Prostate gland (tissue), 2 donors: ENCODE measurements at regions not wholly inside any gene's neighbourhood (a gene's known extent, or its start where the extent isn't known, plus 50 kb on each side); places are given as distances from the start of the nearest gene placed in this dataset.

Experiments used
- DNase-seq: peaks from one replicate; pipeline ENCODE4 v3.0.0-alpha.2; 2019; ENCODE audit warnings: low spot score
- H3K27ac ChIP-seq, 2 donors: fragments of 200-600 bp; sonication (generic); 2 replicates each; pipeline ENCODE4 v1.5.1; 2017 to 2019
- H3K27me3 ChIP-seq: fragments of 200-600 bp; sonication (generic); replicated peaks from 2 replicates; pipeline ENCODE4 v1.5.1; 2019; ENCODE audit not compliant: insufficient read depth
- H3K36me3 ChIP-seq, 2 donors: fragments of 200-600 bp; sonication (generic); 1 replicate in 1 of 2; 2 replicates in 1 of 2; pipeline versions ENCODE4 v1.5.1 to v1.8.1; 2017 to 2019
- H3K4me1 ChIP-seq: fragments of 200-600 bp; sonication (generic); replicated peaks from 2 replicates; pipeline ENCODE4 v1.5.1; 2019
- H3K4me3 ChIP-seq, 2 donors: fragments of 200-600 bp; sonication (generic); 2 replicates each; pipeline ENCODE4 v1.5.1; 2017 to 2019
- H3K9me3 ChIP-seq: fragments of 200-600 bp; sonication (generic); 2 replicates; pipeline ENCODE4 v1.5.1; 2017
- CTCF ChIP-seq, 4 experiments: fragments of 200-600 bp in 2 of 4; fragments of 450-650 bp in 2 of 4; sonication (generic) in 2 of 4; IDR thresholded peaks; 1 replicate in 3 of 4; 2 replicates in 1 of 4; pipeline ENCODE4 v1.5.1; 2016 to 2019; ENCODE audit warnings: antibody characterized with exemption in 4 of 4, mild to moderate bottlenecking in 2 of 4, moderate library complexity in 2 of 4
- POLR2A ChIP-seq: fragments of 450-650 bp; IDR thresholded peaks from one replicate; pipeline ENCODE4 v1.6.1; 2016; ENCODE audit warnings: antibody characterized with exemption, mild to moderate bottlenecking
- POLR2AphosphoS5 ChIP-seq: sonication (generic); formaldehyde crosslinking; IDR thresholded peaks from one replicate; pipeline ENCODE4 v1.6.1; 2017; ENCODE audit warnings: antibody characterized with exemption
- WGBS: methylation state at CpG from one replicate; pipeline ENCODE4 v1.1.5; 2018; 5-methylcytosine and 5-hydroxymethylcytosine counted together
- intact Hi-C: fragments of 100-400 bp; cut with DNase I; formaldehyde crosslinking; loops from one replicate; pipeline ENCODE4 v1.14.2; 2022

DNA sequence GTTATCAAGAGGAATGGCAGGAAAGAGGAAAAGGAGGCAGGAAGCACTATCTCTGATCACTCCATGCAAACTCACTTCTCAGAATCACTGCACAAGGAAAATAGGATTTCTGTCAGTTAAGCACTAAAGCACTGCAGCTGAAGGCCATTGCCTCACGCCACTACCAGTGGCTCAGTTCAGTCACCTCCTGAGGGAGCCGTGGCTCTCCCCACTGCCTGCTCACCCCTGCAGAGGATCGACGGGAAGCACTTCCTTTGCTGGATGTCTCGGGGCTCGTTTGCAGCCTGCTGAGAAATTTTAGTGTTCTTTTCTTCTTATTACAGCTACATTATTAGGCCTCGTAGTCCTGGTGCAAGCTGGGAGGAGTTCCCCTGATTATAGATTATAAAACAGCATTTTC lies 90.1 kb upstream of the ADCY1 start:
- intact Hi-C loops: no loop called here
- no peak overlapping the region for H3K4me3 ChIP-seq
- no peak overlapping the region for H3K27ac ChIP-seq
- H3K9me3 ChIP-seq: no peaks in the 10 kb centered on the region
- no peaks in the 10 kb centered on the region for H3K36me3 ChIP-seq
- no peak for TF ChIP-seq POLR2AphosphoS5
- TF ChIP-seq CTCF (IDR thresholded peaks at IDR 0.05): no peak
- no peak for TF ChIP-seq POLR2A
- no peak for DNase-seq
- no peaks in the 10 kb centered on the region for H3K4me1 ChIP-seq
- no peaks in the 10 kb centered on the region for H3K27me3 ChIP-seq
- 9% methylated on average over 7 of the region's 7 CpGs for WGBS

- H3K9me3 ChIP-seq: no peaks in the 10 kb centered on the region
- intact Hi-C loops: no loop called here
- no peak for DNase-seq
- no peak overlapping the region for H3K4me3 ChIP-seq
- H3K27ac ChIP-seq: no peak overlapping the region
- H3K4me1 ChIP-seq: no peaks in the 10 kb centered on the region
- TF ChIP-seq CTCF (IDR thresholded peaks at IDR 0.05) (no peak), POLR2A (no peak), POLR2AphosphoS5 (no peak)
- no peaks in the 10 kb centered on the region for H3K36me3 ChIP-seq
- no peaks in the 10 kb centered on the region for H3K27me3 ChIP-seq
- 70% methylated on average over 2 of the region's 2 CpGs for WGBS
Measured at GRCh38 chr7:45486575-45486974, 87.6 kb upstream of the ADCY1 start.

DNA sequence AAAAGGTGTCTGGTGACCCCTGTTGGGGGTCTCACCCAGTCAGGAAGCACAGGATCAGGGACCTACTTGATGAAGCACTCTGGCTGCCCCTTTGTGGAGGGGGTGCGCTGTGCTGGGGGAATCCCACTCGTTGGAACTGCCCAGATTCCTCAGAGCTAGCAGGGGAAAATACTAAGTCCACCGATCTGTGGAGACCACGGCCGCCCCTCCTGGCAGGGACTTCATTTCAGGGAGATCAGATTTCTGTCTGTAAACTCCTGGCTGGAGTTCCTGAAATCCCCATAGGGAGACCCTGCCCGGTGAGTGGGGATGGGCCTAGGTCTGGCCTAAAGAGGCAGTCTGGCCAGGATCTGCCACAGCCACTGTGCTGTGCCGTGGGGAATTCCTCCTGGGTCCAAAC lies 79.3 kb upstream of the ADCY1 start:
- intact Hi-C loops: no loop called here
- no peak overlapping the region for H3K4me3 ChIP-seq
- H3K9me3 ChIP-seq: no peaks in the 10 kb centered on the region
- WGBS: 35% methylated on average over 7 of the region's 7 CpGs
- H3K27me3 ChIP-seq: no peaks in the 10 kb centered on the region
- DNase-seq: no peak
- no peak overlapping the region for H3K27ac ChIP-seq
- H3K4me1 ChIP-seq: no peaks in the 10 kb centered on the region
- no peak for TF ChIP-seq CTCF (IDR thresholded peaks at IDR 0.05)
- TF ChIP-seq POLR2A: no peak
- TF ChIP-seq POLR2AphosphoS5: no peak
- no peaks in the 10 kb centered on the region for H3K36me3 ChIP-seq

DNA sequence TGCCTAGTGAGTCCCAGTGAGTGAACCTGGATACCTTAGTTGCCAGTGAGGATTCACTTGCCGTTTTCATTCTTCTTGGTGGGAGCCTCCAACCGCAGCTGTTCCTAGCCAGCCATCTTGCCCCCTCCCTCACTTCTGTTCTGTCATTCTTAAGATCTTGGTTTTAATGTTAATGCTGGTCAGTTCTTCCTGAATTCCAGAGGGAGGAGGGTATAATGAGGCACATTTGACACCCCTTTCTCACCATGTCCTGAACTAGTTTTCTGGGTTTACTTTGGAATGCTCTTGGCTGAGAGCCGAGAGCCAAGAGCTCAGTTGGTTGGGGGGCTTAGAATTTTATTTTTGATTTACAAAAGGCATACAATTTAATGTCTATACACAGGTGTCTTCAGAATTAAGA lies 78.5 kb upstream of the ADCY1 start:
- Histone ChIP-seq H3K36me3 (no peaks in the 10 kb centered on the region), H3K4me1 (no peaks in the 10 kb centered on the region), H3K4me3 (no peak overlapping the region), H3K27me3 (no peaks in the 10 kb centered on the region), H3K27ac (no peak overlapping the region), H3K9me3 (no peaks in the 10 kb centered on the region)
- intact Hi-C loops: no loop called here
- TF ChIP-seq CTCF (IDR thresholded peaks at IDR 0.05) (no peak), POLR2AphosphoS5 (no peak), POLR2A (no peak)
- DNase-seq: no peak
- 86% methylated on average over 3 of the region's 3 CpGs for WGBS

DNA sequence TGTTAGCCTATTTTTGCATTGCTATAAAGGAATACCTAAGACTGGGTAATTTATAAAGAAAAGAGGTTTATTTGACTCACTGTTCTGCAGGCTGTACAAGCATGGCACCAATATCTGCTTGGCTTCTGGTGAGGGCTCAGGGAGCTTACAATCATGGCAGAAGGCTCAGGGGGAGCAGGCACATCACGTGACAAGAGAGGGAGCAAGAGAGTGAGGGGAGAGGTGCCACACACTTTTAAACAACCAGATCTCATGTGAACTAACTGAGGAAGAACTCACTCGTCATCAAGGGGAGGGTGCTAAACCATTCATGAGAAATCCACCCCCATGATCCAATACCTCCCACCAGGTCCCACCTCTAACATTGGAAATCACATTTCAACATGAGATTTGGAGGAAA lies 73.9 kb upstream of the ADCY1 start:
- no peak overlapping the region for H3K4me3 ChIP-seq
- H3K36me3 ChIP-seq: no peaks in the 10 kb centered on the region
- H3K4me1 ChIP-seq: no peaks in the 10 kb centered on the region
- no peaks in the 10 kb centered on the region for H3K27me3 ChIP-seq
- intact Hi-C loops: no loop called here
- DNase-seq: no peak
- WGBS: 82% methylated on average over 2 of the region's 2 CpGs
- no peak for TF ChIP-seq CTCF (IDR thresholded peaks at IDR 0.05)
- no peak for TF ChIP-seq POLR2AphosphoS5
- no peak for TF ChIP-seq POLR2A
- H3K27ac ChIP-seq: no peak overlapping the region
- H3K9me3 ChIP-seq: no peaks in the 10 kb centered on the region
